Kidney epithelial cell (primary cell): ENCODE measurements at regions not wholly inside any gene's neighbourhood (a gene's known extent, or its start where the extent isn't known, plus 50 kb on each side); places are given as distances from the start of the nearest gene placed in this dataset.

Experiments
- DNase-seq: peaks from one replicate; pipeline ENCODE4 v3.0.0-alpha.2; 2010; ENCODE audit warnings: low read depth
- H3K27me3 ChIP-seq: 2 replicates; pipeline ENCODE4 v1.6.0; 2011; ENCODE audit warnings: low read length; ENCODE audit not compliant: control insufficient read depth, insufficient read depth
- H3K36me3 ChIP-seq: 2 replicates; pipeline ENCODE4 v1.5.1; 2011; ENCODE audit warnings: low read length; ENCODE audit not compliant: control insufficient read depth, insufficient read depth
- H3K4me3 ChIP-seq: 2 replicates; pipeline ENCODE4 v1.5.1; 2011; ENCODE audit warnings: low read depth, mild to moderate bottlenecking, control low read depth, low read length
- TF ChIP-seq, protein P1 (sequence below): IDR thresholded peaks from 2 replicates; pipeline ENCODE4 v1.5.1; 2011; ENCODE audit warnings: mild to moderate bottlenecking, moderate library complexity, low read length, control low read depth, inconsistent platforms; ENCODE audit not compliant: insufficient read depth, poor library complexity, severe bottlenecking

- Histone ChIP-seq H3K27me3 (no peaks in the 10 kb centered on the region), H3K36me3 (no peaks in the 10 kb centered on the region), H3K4me3 (no peak overlapping the region)
- DNase-seq, result no peak
- TF ChIP-seq, protein P1, sequence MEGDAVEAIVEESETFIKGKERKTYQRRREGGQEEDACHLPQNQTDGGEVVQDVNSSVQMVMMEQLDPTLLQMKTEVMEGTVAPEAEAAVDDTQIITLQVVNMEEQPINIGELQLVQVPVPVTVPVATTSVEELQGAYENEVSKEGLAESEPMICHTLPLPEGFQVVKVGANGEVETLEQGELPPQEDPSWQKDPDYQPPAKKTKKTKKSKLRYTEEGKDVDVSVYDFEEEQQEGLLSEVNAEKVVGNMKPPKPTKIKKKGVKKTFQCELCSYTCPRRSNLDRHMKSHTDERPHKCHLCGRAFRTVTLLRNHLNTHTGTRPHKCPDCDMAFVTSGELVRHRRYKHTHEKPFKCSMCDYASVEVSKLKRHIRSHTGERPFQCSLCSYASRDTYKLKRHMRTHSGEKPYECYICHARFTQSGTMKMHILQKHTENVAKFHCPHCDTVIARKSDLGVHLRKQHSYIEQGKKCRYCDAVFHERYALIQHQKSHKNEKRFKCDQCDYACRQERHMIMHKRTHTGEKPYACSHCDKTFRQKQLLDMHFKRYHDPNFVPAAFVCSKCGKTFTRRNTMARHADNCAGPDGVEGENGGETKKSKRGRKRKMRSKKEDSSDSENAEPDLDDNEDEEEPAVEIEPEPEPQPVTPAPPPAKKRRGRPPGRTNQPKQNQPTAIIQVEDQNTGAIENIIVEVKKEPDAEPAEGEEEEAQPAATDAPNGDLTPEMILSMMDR, result no peak
Observed at GRCh38 chr3:43921056-43921648, 230.4 kb downstream of the ABHD5 start.

- TF ChIP-seq, protein P1, result no peak
- H3K27me3 ChIP-seq, result no peaks in the 10 kb centered on the region
- no peaks in the 10 kb centered on the region for H3K36me3 ChIP-seq
- no peak overlapping the region for H3K4me3 ChIP-seq
- DNase-seq, result no peak
Observed at GRCh38 chr3:43922374-43922773, 231.6 kb downstream of the ABHD5 start.

- DNase-seq, result no peak
- TF ChIP-seq, protein P1, result no peak
- no peaks in the 10 kb centered on the region for H3K36me3 ChIP-seq
- no peaks in the 10 kb centered on the region for H3K27me3 ChIP-seq
- H3K4me3 ChIP-seq, result no peak overlapping the region
Observed at GRCh38 chr3:43923104-43923882, 232.6 kb downstream of the ABHD5 start.

DNA sequence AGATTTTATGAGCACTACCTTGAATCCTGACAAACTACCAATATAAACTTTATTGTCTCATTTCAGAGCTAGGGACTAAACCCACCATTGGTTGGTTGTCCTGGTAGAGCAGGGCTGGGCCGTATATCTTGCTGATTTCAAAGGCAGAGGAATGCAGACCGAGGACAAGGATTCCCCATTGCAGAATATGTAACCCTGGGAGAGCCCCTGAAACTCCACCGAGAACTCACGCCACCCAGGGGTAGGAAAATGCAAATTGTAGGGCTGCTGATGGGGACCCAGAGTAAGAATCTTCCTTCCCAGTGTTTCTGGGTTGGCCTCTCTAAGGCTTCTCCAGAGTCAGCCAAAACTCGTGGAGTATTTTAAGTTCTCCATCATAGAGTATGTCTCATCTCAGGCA lies 235.3 kb downstream of the ABHD5 start:
- no peak overlapping the region for H3K4me3 ChIP-seq
- no peak for DNase-seq
- TF ChIP-seq, protein P1, result no peak
- no peaks in the 10 kb centered on the region for H3K36me3 ChIP-seq
- no peaks in the 10 kb centered on the region for H3K27me3 ChIP-seq

- H3K36me3 ChIP-seq, result no peaks in the 10 kb centered on the region
- TF ChIP-seq, protein P1, result no peak
- no peaks in the 10 kb centered on the region for H3K27me3 ChIP-seq
- no peak overlapping the region for H3K4me3 ChIP-seq
- DNase-seq, result no peak
Observed at GRCh38 chr3:43932921-43933320, 242.2 kb downstream of the ABHD5 start.
